22Rv1 (cell line): ENCODE measurements at regions not wholly inside any gene's neighbourhood (a gene's known extent, or its start where the extent isn't known, plus 50 kb on each side); places are given as distances from the start of the nearest gene placed in this dataset.

Experiments
- CTCF ChIP-seq: fragments of 450-650 bp; IDR thresholded peaks from 2 replicates; pipeline ENCODE4 v1.5.1; 2017; ENCODE audit warnings: mild to moderate bottlenecking
- ZFX ChIP-seq: fragments of 450-650 bp; IDR thresholded peaks from 2 replicates; pipeline ENCODE4 v1.6.1; 2017; ENCODE audit warnings: antibody characterized with exemption, borderline replicate concordance

GRCh38 chr6:169048185-169048864 is 205.3 kb downstream of the THBS2 start:
- TF ChIP-seq CTCF = no peak
- TF ChIP-seq ZFX = no peak
